SJCRH30 (cell line): ENCODE measurements at regions not wholly inside any gene's neighbourhood (a gene's known extent, or its start where the extent isn't known, plus 50 kb on each side); places are given as distances from the start of the nearest gene placed in this dataset.
A peak's percentile ranks its signal among the peaks of the same experiment; 100 is the strongest.

Experiments
- DNase-seq, 2 experiments: peaks; one replicate each; pipeline ENCODE4 v3.0.0-alpha.2; 2015 to 2020
- H3K27ac ChIP-seq: fragments of 250-450 bp; sonication (Bioruptor Pico); 2 replicates; pipeline ENCODE4 v1.5.1; 2020; ENCODE audit warnings: mild to moderate bottlenecking, moderate library complexity
- H3K27me3 ChIP-seq: fragments of 250-450 bp; sonication (Bioruptor Pico); 2 replicates; pipeline ENCODE4 v1.5.1; 2020; ENCODE audit warnings: mild to moderate bottlenecking, moderate library complexity
- H3K36me3 ChIP-seq: fragments of 250-450 bp; sonication (Bioruptor Pico); 2 replicates; pipeline ENCODE4 v1.5.1; 2020; ENCODE audit warnings: mild to moderate bottlenecking, moderate library complexity
- H3K4me1 ChIP-seq: fragments of 250-450 bp; sonication (Bioruptor Pico); 2 replicates; pipeline ENCODE4 v1.5.1; 2020; ENCODE audit warnings: mild to moderate bottlenecking, moderate library complexity
- H3K4me3 ChIP-seq: fragments of 250-450 bp; sonication (Bioruptor Pico); 2 replicates; pipeline ENCODE4 v1.5.1; 2020; ENCODE audit warnings: mild to moderate bottlenecking, moderate library complexity
- H3K9me3 ChIP-seq: fragments of 250-450 bp; sonication (Bioruptor Pico); replicated peaks from 2 replicates; pipeline ENCODE4 v1.5.1; 2020; ENCODE audit warnings: mild to moderate bottlenecking, moderate library complexity

- Histone ChIP-seq H3K27ac (no peak overlapping the region), H3K27me3 (no peaks in the 10 kb centered on the region), H3K4me1 (no peaks in the 10 kb centered on the region), H3K9me3 (no peaks in the 10 kb centered on the region), H3K36me3 (no peaks in the 10 kb centered on the region), H3K4me3 (no peak overlapping the region)
- no peak for DNase-seq
Observed at GRCh38 chr2:57567245-57567644, 479.4 kb upstream of the VRK2 start.

GRCh38 chr2:57569396-57569795 is 477.2 kb upstream of the VRK2 start:
- DNase-seq = no peak
- Histone ChIP-seq H3K27ac (no peak overlapping the region), H3K4me1 (no peaks in the 10 kb centered on the region), H3K4me3 (no peak overlapping the region), H3K27me3 (no peaks in the 10 kb centered on the region), H3K9me3 (no peaks in the 10 kb centered on the region), H3K36me3 (no peaks in the 10 kb centered on the region)

- no peak for DNase-seq
- no peaks in the 10 kb centered on the region for H3K9me3 ChIP-seq
- H3K27ac ChIP-seq = no peak overlapping the region
- no peak overlapping the region for H3K4me3 ChIP-seq
- no peaks in the 10 kb centered on the region for H3K4me1 ChIP-seq
- no peaks in the 10 kb centered on the region for H3K27me3 ChIP-seq
- no peaks in the 10 kb centered on the region for H3K36me3 ChIP-seq
Observed at GRCh38 chr2:57570961-57571360, 475.6 kb upstream of the VRK2 start.

GRCh38 chr2:57575700-57576268 is 470.8 kb upstream of the VRK2 start:
- Histone ChIP-seq H3K9me3 (no peaks in the 10 kb centered on the region), H3K36me3 (no peaks in the 10 kb centered on the region), H3K4me1 (no peaks in the 10 kb centered on the region), H3K27ac (no peak overlapping the region), H3K4me3 (no peak overlapping the region), H3K27me3 (no peaks in the 10 kb centered on the region)
- no peak for DNase-seq

GRCh38 chr2:57576983-57577382 is 469.6 kb upstream of the VRK2 start:
- Histone ChIP-seq H3K36me3 (no peaks in the 10 kb centered on the region), H3K27me3 (no peaks in the 10 kb centered on the region), H3K27ac (no peak overlapping the region), H3K9me3 (no peaks in the 10 kb centered on the region), H3K4me1 (no peaks in the 10 kb centered on the region), H3K4me3 (no peak overlapping the region)
- no peak for DNase-seq

- no peaks in the 10 kb centered on the region for H3K36me3 ChIP-seq
- no peaks in the 10 kb centered on the region for H3K4me1 ChIP-seq
- DNase-seq = no peak
- no peaks in the 10 kb centered on the region for H3K27me3 ChIP-seq
- H3K4me3 ChIP-seq = no peak overlapping the region
- H3K27ac ChIP-seq = no peak overlapping the region
- H3K9me3 ChIP-seq = no peaks in the 10 kb centered on the region
Observed at GRCh38 chr2:57597940-57598339, 448.7 kb upstream of the VRK2 start.

- no peaks in the 10 kb centered on the region for H3K9me3 ChIP-seq
- H3K27me3 ChIP-seq = no peaks in the 10 kb centered on the region
- no peak overlapping the region for H3K4me3 ChIP-seq
- DNase-seq = peak in 1 of 2 experiments; percentile 22
- no peaks in the 10 kb centered on the region for H3K4me1 ChIP-seq
- H3K27ac ChIP-seq = no peak overlapping the region
- H3K36me3 ChIP-seq = no peaks in the 10 kb centered on the region
Observed at GRCh38 chr2:57598551-57598950, 448.1 kb upstream of the VRK2 start.

- Histone ChIP-seq H3K27ac (no peak overlapping the region), H3K9me3 (no peaks in the 10 kb centered on the region), H3K4me3 (no peak overlapping the region), H3K36me3 (no peaks in the 10 kb centered on the region), H3K27me3 (no peaks in the 10 kb centered on the region), H3K4me1 (no peaks in the 10 kb centered on the region)
- no peak for DNase-seq
Observed at GRCh38 chr2:57602733-57603132, 443.9 kb upstream of the VRK2 start.

GRCh38 chr2:57614988-57615387 is 431.6 kb upstream of the VRK2 start:
- no peaks in the 10 kb centered on the region for H3K27me3 ChIP-seq
- peaks cover 10% of the 10 kb centered on the region for H3K4me1 ChIP-seq
- H3K9me3 ChIP-seq = no peaks in the 10 kb centered on the region
- H3K27ac ChIP-seq = no peak overlapping the region
- no peak overlapping the region for H3K4me3 ChIP-seq
- no peaks in the 10 kb centered on the region for H3K36me3 ChIP-seq
- no peak for DNase-seq

- Histone ChIP-seq H3K27ac (no peak overlapping the region), H3K9me3 (no peaks in the 10 kb centered on the region), H3K36me3 (no peaks in the 10 kb centered on the region), H3K27me3 (no peaks in the 10 kb centered on the region), H3K4me3 (no peak overlapping the region), H3K4me1 (peaks cover 10% of the 10 kb centered on the region)
- DNase-seq = peak; percentile 2 to 31
Observed at GRCh38 chr2:57615855-57616556, 430.6 kb upstream of the VRK2 start.

- no peaks in the 10 kb centered on the region for H3K27me3 ChIP-seq
- H3K36me3 ChIP-seq = no peaks in the 10 kb centered on the region
- H3K4me1 ChIP-seq = peaks cover 10% of the 10 kb centered on the region
- no peak overlapping the region for H3K4me3 ChIP-seq
- H3K27ac ChIP-seq = no peak overlapping the region
- no peaks in the 10 kb centered on the region for H3K9me3 ChIP-seq
- no peak for DNase-seq
Observed at GRCh38 chr2:57617318-57617717, 429.3 kb upstream of the VRK2 start.

GRCh38 chr2:57621122-57621663 is 425.4 kb upstream of the VRK2 start:
- H3K4me3 ChIP-seq = no peak overlapping the region
- no peak for DNase-seq
- H3K27me3 ChIP-seq = no peaks in the 10 kb centered on the region
- no peaks in the 10 kb centered on the region for H3K36me3 ChIP-seq
- H3K27ac ChIP-seq = no peak overlapping the region
- H3K4me1 ChIP-seq = peaks cover 10% of the 10 kb centered on the region
- no peaks in the 10 kb centered on the region for H3K9me3 ChIP-seq

- Histone ChIP-seq H3K9me3 (no peaks in the 10 kb centered on the region), H3K4me3 (no peak overlapping the region), H3K4me1 (peaks cover 6% of the 10 kb centered on the region; the same call in 1 of the 2 replicates), H3K27ac (no peak overlapping the region), H3K36me3 (no peaks in the 10 kb centered on the region), H3K27me3 (no peaks in the 10 kb centered on the region)
- DNase-seq = no peak
Observed at GRCh38 chr2:57622009-57622408, 424.6 kb upstream of the VRK2 start.

GRCh38 chr2:57656198-57656597 is 390.4 kb upstream of the VRK2 start:
- H3K27ac ChIP-seq = no peak overlapping the region

GRCh38 chr2:57669570-57669969 is 377.0 kb upstream of the VRK2 start:
- Histone ChIP-seq H3K27ac (no peak overlapping the region), H3K36me3 (no peaks in the 10 kb centered on the region; the same call in 1 of the 2 replicates), H3K4me1 (no peaks in the 10 kb centered on the region), H3K4me3 (no peak overlapping the region), H3K9me3 (no peaks in the 10 kb centered on the region), H3K27me3 (peaks cover 2% of the 10 kb centered on the region; the same call in 1 of the 2 replicates)
- DNase-seq = no peak

More at GRCh38 chr2:57656198-57656597, 390.4 kb upstream of the VRK2 start:
- DNase-seq = no peak
- no peak overlapping the region for H3K4me3 ChIP-seq
- no peaks in the 10 kb centered on the region for H3K36me3 ChIP-seq
- H3K9me3 ChIP-seq = no peaks in the 10 kb centered on the region
- H3K27me3 ChIP-seq = no peaks in the 10 kb centered on the region
- no peaks in the 10 kb centered on the region for H3K4me1 ChIP-seq

- H3K27ac ChIP-seq = no peak overlapping the region
- H3K4me1 ChIP-seq = no peaks in the 10 kb centered on the region
- H3K4me3 ChIP-seq = no peak overlapping the region
- H3K36me3 ChIP-seq = no peaks in the 10 kb centered on the region
- peaks cover 6% of the 10 kb centered on the region; the same call in 1 of the 2 replicates for H3K27me3 ChIP-seq
- DNase-seq = no peak
- no peaks in the 10 kb centered on the region for H3K9me3 ChIP-seq
Observed at GRCh38 chr2:57674025-57674424, 372.6 kb upstream of the VRK2 start.
